Progenitor cell of endocrine pancreas (in vitro differentiated cells): ENCODE measurements at regions not wholly inside any gene's neighbourhood (a gene's known extent, or its start where the extent isn't known, plus 50 kb on each side); places are given as distances from the start of the nearest gene placed in this dataset.

Experiments
- DNase-seq: peaks from one replicate; pipeline ENCODE4 v3.0.0; 2021; ENCODE audit warnings: low spot score; ENCODE audit not compliant: unreplicated experiment
- H3K27ac Mint-ChIP-seq: 2 replicates; pipeline ENCODE4 v1.8.0; 2021; ENCODE audit warnings: mild to moderate bottlenecking, moderate library complexity, mixed read lengths
- H3K27me3 Mint-ChIP-seq: 2 replicates; pipeline ENCODE4 v1.8.0; 2021; ENCODE audit warnings: mixed read lengths
- H3K36me3 Mint-ChIP-seq: 2 replicates; pipeline ENCODE4 v1.8.0; 2022; ENCODE audit warnings: mixed read lengths; ENCODE audit not compliant: insufficient read depth
- H3K4me1 Mint-ChIP-seq: 2 replicates; pipeline ENCODE4 v1.8.0; 2021; ENCODE audit warnings: low read depth, mixed read lengths
- H3K4me3 Mint-ChIP-seq: 2 replicates; pipeline ENCODE4 v1.8.0; 2021; ENCODE audit warnings: low read depth, mild to moderate bottlenecking, moderate library complexity, mixed read lengths
- H3K9me3 Mint-ChIP-seq: 2 replicates; pipeline ENCODE4 v1.8.0; 2021; ENCODE audit warnings: low read depth, mixed read lengths
- CTCF ChIP-seq: fragments of 200-600 bp; sonication (generic); IDR thresholded peaks from one replicate; pipeline ENCODE4 v1.5.0; 2021; ENCODE audit warnings: antibody characterized with exemption, mild to moderate bottlenecking; ENCODE audit not compliant: unreplicated experiment

GRCh38 chr6:99036672-99037071 lies 88.9 kb upstream of the FBXL4 start:
- H3K9me3 Mint-ChIP-seq = no peaks in the 10 kb centered on the region
- peaks cover 25% of the 10 kb centered on the region for H3K4me1 Mint-ChIP-seq
- no peak for TF ChIP-seq CTCF
- H3K36me3 Mint-ChIP-seq = no peaks in the 10 kb centered on the region
- no peak for DNase-seq
- H3K4me3 Mint-ChIP-seq = no peak overlapping the region
- H3K27me3 Mint-ChIP-seq = no peaks in the 10 kb centered on the region
- no peak overlapping the region for H3K27ac Mint-ChIP-seq

GRCh38 chr6:99032396-99032795 lies 84.7 kb upstream of the FBXL4 start:
- Mint-ChIP-seq H3K27ac (peak overlapping the region; percentile 54), H3K4me1 (peaks cover 34% of the 10 kb centered on the region), H3K9me3 (peaks cover 2% of the 10 kb centered on the region), H3K27me3 (no peaks in the 10 kb centered on the region), H3K36me3 (no peaks in the 10 kb centered on the region), H3K4me3 (no peak overlapping the region)
- no peak for TF ChIP-seq CTCF
- DNase-seq = no peak

- Mint-ChIP-seq H3K27me3 (no peaks in the 10 kb centered on the region), H3K36me3 (no peaks in the 10 kb centered on the region), H3K4me1 (peaks cover 34% of the 10 kb centered on the region), H3K4me3 (no peak overlapping the region), H3K9me3 (peaks cover 6% of the 10 kb centered on the region), H3K27ac (peak overlapping the region; percentile 18)
- TF ChIP-seq CTCF = no peak
- DNase-seq = no peak
Measured at GRCh38 chr6:99031957-99032356, 84.2 kb upstream of the FBXL4 start.

- no peak overlapping the region for H3K4me3 Mint-ChIP-seq
- TF ChIP-seq CTCF = no peak
- no peak for DNase-seq
Measured at GRCh38 chr6:99030915-99031314, 83.2 kb upstream of the FBXL4 start.

GRCh38 chr6:99026135-99026534 lies 78.4 kb upstream of the FBXL4 start:
- no peak for TF ChIP-seq CTCF
- Mint-ChIP-seq H3K4me3 (no peak overlapping the region), H3K36me3 (peaks cover 3% of the 10 kb centered on the region), H3K27me3 (no peaks in the 10 kb centered on the region), H3K4me1 (peaks cover 4% of the 10 kb centered on the region), H3K9me3 (peaks cover 14% of the 10 kb centered on the region), H3K27ac (no peak overlapping the region)
- DNase-seq = no peak

More at GRCh38 chr6:99030915-99031314, 83.2 kb upstream of the FBXL4 start:
- no peak overlapping the region for H3K27ac Mint-ChIP-seq
- H3K27me3 Mint-ChIP-seq = no peaks in the 10 kb centered on the region
- H3K36me3 Mint-ChIP-seq = peaks cover 3% of the 10 kb centered on the region
- H3K4me1 Mint-ChIP-seq = peaks cover 33% of the 10 kb centered on the region
- H3K9me3 Mint-ChIP-seq = peaks cover 14% of the 10 kb centered on the region
